HEK293T (cell line): ENCODE measurements at regions not wholly inside any gene's neighbourhood (a gene's known extent, or its start where the extent isn't known, plus 50 kb on each side); places are given as distances from the start of the nearest gene placed in this dataset.

Experiments used
- ARNT ChIP-seq: fragments of 450-650 bp; IDR thresholded peaks from 2 replicates; pipeline ENCODE4 v1.6.1; 2017; ENCODE audit warnings: mild to moderate bottlenecking
- BHLHE40 ChIP-seq: fragments of 450-650 bp; IDR thresholded peaks from 2 replicates; pipeline ENCODE4 v1.6.1; 2016; ENCODE audit warnings: mild to moderate bottlenecking, moderate library complexity, borderline replicate concordance
- CTBP1 ChIP-seq: fragments of 450-650 bp; IDR thresholded peaks from 2 replicates; pipeline ENCODE4 v1.6.1; 2016; ENCODE audit warnings: borderline replicate concordance
- ELF4 ChIP-seq: fragments of 450-650 bp; IDR thresholded peaks from 2 replicates; pipeline ENCODE4 v1.6.1; 2017; ENCODE audit warnings: antibody characterized with exemption
- FOXA1 ChIP-seq: fragments of 450-650 bp; IDR thresholded peaks from 2 replicates; pipeline ENCODE4 v1.6.1; 2016; ENCODE audit warnings: mild to moderate bottlenecking
- FOXK2 ChIP-seq: fragments of 450-650 bp; IDR thresholded peaks from 2 replicates; pipeline ENCODE4 v1.6.1; 2016; ENCODE audit warnings: mild to moderate bottlenecking
- FOXM1 ChIP-seq: fragments of 450-650 bp; IDR thresholded peaks from 2 replicates; pipeline ENCODE4 v1.6.1; 2017; ENCODE audit warnings: mild to moderate bottlenecking, borderline replicate concordance
- HDGF ChIP-seq: fragments of 450-650 bp; IDR thresholded peaks from 2 replicates; pipeline ENCODE4 v1.6.1; 2017; ENCODE audit warnings: antibody characterized with exemption, borderline replicate concordance
- NFRKB ChIP-seq: fragments of 450-650 bp; IDR thresholded peaks from 2 replicates; pipeline ENCODE4 v1.6.1; 2016; ENCODE audit warnings: mild to moderate bottlenecking, moderate library complexity
- PKNOX1 ChIP-seq: fragments of 450-650 bp; IDR thresholded peaks from 2 replicates; pipeline ENCODE4 v1.6.1; 2016
- SP1 ChIP-seq: fragments of 450-650 bp; IDR thresholded peaks from 2 replicates; pipeline ENCODE4 v1.6.1; 2017
- TARDBP ChIP-seq: fragments of 450-650 bp; IDR thresholded peaks from 2 replicates; pipeline ENCODE4 v1.6.1; 2016
- ZNF384 ChIP-seq: fragments of 450-650 bp; IDR thresholded peaks from 2 replicates; pipeline ENCODE4 v1.6.1; 2016

GRCh38 chr12:58811346-58811745 is 109.0 kb downstream of the LRIG3 start:
- TF ChIP-seq FOXK2, result no peak
- TF ChIP-seq FOXM1, result no peak
- no peak for TF ChIP-seq ZNF384
- TF ChIP-seq PKNOX1, result no peak
- TF ChIP-seq FOXA1, result no peak
- no peak for TF ChIP-seq CTBP1
- no peak for TF ChIP-seq SP1
- TF ChIP-seq BHLHE40, result no peak
- no peak for TF ChIP-seq HDGF
- no peak for TF ChIP-seq ELF4
- no peak for TF ChIP-seq NFRKB
- TF ChIP-seq ARNT, result no peak
- TF ChIP-seq TARDBP, result no peak
